Stimulated activated CD4-positive, alpha-beta T cell treated with anti-CD3 and anti-CD28 coated beads, Interleukin-15, amount 100 ng/mL, for 1 hour (primary cell): ENCODE measurements at regions not wholly inside any gene's neighbourhood (a gene's known extent, or its start where the extent isn't known, plus 50 kb on each side); places are given as distances from the start of the nearest gene placed in this dataset.
"Not testable (repeated sequence)": the region's sequence is repeated elsewhere in the genome, so short reads cannot be mapped to it uniquely, and the experiment has no call there.

Source experiments
- DNase-seq, 2 donors: peaks; one replicate each; pipeline ENCODE4 v3.0.0-alpha.2; 2020; ENCODE audit warnings: low read depth in 1 of 2, low spot score in 1 of 2

DNA sequence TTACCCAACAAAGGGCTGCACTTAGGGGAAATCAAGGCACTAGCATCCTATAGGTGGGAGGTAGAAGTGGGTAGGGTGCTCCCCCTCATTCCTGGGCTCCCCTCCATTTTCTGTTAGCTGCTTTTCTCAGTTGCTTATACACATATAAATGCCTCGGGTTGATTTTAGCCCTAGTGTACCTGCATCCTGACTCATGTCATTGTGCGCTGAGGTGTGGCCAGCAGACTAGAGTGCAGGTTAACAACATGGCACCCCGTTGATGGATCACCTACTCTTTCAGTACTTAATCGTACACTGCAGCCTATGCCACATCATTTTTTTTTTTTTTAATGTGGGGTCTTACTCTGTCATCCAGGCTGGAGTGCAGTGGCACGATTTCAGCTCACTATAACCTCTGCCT is 144.0 kb upstream of the ITGB1 start:
- no peak for DNase-seq

DNA sequence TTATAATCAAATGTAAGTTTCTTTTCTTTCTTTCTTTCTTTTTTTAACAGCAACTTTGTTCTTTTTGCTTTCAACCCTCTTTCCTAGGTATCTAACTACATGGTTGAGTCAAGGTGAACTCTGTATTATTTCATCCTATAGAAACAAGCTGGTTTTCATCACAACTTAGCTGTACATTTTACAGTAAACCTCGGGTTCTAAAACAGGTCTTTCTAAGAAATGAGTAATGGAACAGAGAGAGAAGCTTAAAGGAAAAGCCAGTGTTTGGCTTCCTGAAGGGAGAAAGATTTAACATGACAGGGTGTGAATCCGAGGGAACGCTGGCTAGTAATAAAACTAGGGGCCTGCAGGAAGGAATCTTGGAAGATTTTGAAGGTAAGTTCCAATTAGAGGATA is 143.4 kb upstream of the ITGB1 start:
- no peak for DNase-seq

DNA sequence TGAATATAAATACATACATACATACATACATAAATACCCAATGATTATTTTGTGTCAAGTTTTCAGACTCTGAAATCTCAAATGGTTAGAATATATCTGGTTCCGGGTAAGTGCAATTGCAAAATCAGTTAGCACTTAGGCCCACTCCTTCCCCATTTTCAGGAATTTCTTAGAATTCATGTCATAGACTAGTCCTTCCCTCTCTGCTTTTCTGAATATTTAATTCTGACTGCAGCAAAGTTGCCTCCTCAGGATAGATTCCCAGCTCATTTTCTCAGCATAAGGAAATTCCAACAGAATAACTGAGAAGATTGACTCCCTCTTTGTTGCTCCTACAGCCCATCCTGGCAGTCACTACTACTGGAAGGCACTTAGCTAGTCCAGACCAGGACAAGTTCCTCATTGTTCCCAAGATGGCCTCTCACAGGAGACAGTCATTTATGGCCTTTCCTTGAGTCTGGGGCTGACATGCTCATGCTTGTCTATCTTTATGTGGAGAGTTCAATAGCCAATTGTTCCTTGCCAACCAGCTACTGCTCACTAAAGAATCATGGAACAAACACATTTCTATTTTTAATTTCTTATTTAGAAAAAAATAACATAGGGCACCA is 142.9 kb upstream of the ITGB1 start:
- no peak for DNase-seq

DNA sequence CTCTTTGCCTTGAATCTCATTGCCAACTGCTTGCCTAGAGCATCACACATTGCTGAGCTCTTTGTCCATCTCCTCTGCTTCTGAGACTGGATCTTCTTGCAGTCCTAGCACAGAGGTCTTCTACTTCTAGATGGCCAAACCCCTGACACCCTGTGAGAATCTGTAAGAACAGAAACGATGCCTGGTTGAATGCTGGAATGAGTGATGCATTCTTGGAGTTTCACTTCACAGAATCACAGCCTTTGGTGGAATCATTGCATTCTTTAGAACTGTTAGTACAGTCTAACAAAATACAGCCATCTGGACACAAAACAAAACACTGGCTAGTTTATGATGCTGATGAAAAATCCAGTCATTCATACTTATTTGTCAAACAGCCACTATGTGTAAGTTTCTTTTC is 141.7 kb upstream of the ITGB1 start:
- no peak for DNase-seq

DNA sequence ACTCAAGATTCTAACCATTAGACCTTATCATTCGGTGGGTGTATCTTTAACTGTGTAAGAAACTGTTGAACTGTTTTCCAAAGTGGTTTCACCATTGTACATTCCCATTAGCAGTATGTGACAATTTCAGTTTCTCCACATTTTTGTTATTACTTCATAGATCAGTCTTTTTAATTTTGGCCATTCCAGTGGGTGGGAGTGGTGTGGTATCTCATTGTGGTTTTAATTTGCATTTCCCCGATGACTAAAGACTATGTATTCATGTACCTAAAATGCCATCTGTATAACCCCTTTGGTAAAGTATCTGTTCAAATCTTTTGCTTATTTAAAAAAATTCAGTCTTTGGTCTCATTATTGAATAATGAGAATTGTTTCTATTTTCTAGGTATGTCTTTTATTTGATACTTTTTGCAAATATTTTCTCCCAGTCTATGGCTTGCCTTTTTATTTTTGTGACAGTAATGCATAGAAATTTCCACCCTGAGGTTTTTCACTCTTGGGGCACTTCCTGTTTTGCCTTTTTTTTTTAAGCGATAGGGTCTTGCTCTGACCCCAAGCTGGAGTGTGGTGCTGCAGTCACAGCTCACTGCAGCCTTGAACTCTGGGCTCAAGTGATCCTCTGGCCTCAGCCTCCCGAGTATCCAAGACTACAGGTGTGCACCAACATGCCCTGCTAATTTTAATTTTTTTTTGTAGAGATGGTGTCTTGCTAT is 141.1 kb upstream of the ITGB1 start:
- no peak for DNase-seq

DNA sequence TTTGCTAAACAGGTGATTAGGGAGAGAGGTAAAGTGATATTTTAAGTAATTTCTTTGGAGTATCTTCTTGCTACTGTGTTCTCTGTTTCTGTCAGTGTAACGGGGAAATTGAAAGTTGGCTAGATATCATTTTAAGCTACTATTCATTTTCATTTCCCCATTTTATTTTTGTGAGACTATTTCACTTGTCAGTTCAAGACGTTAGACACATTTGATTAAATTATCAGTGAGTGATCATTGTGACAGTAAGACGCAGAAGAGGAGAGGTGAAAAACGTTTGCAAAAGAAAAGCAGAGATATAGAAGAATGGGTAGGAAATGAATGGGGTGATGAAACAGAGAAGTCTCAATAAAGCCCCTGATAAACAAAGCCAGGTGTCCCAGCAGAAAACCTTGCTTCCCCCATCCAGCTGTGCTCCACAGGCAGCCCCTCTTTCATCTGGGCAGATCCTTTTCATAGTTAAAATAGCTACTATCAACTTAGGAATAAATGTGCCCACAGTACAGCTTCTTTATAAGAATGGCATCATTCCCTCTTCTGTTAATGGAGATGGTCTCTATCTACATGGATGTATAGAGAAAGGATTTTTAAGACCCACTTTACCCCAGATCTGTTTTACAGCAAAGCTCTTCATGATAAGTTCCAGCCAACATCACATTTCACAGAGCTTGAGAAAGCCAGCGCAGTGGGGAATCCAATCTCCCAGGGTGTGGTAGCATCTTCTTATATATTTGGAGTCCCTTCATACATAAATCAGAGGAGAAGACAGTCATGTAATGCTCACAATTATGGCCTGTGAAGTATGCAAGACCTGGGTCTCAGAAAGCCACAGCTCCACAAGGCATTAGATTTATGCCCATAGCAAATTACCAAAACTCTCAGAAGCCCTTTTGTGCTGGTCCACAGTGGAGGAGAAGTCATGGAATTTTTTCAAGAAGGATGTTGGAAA is 138.1 kb upstream of the ITGB1 start:
- no peak for DNase-seq

DNA sequence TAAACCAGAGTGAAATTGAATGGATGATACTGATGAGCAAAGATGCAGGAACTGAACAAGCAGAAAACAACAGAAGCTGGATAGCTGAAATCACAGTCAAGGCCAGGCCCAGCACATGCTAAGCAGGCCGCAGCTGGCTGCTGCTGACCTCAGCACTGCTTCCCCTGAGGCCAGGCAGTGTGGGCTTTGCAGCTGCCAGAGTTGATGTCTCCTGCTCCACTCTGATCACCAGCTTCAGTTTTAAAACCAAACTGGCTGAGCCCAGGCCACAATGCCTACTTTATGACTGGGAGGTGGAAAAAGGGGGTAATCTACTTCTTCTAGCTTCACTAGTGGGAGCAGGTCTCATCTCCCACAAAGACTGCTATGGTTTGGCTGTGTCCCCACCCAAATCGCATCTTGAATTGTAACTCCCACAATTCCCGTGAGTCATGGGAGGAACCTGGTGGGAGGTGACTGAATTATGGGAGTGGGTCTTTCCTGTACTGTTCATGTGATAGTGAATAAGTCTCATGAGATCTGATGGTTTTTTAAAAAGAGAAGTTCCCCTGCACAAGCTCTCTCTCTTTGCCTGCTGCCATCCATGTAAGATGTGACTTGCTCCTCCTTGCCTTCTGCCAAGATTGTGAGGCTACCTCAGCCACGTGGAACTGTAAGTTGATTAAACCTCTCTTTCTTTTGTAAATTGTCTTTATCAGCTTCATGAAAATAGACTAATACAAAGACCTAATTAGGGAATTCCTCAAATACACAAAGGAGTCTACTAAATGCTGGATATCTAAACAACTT is 136.4 kb upstream of the ITGB1 start:
- no peak for DNase-seq

DNA sequence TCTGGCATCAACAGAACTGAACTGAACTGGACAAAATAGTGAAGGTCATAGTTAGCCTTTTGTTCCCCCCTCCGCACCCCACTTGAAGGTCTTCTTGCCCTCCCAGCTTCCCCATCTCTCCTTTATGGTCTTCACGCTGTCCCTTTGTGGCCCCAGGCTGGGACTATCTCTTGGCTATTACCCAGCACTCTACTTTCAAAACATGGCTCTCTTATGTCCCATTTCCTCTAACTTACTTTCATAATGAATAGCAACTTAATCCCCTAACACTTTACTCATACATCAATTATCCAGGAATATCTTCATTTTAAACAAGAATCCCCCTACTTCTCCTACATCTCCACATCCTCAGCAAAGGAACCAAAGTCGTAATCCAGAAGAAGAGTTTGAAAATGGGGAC is 135.3 kb upstream of the ITGB1 start:
- no peak for DNase-seq

DNA sequence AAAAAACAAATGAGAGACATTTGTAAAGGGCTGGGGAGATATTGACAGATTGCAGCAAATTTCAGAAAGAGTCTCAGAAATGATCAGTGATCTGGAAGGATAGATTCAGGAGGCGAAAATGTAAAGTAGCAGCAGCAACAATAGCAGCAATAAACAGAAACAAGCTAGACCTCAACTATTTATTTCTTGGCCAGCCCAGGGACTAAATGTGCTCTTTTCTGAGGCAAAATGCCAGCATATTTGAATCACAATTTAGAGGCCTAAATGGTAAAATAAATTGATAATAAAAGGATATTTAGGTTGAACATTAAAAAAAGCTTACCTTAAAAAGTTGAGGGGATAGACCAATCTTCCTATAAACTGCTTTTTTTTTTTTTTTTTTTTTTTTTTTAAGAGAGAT is 134.6 kb upstream of the ITGB1 start:
- no peak for DNase-seq

DNA sequence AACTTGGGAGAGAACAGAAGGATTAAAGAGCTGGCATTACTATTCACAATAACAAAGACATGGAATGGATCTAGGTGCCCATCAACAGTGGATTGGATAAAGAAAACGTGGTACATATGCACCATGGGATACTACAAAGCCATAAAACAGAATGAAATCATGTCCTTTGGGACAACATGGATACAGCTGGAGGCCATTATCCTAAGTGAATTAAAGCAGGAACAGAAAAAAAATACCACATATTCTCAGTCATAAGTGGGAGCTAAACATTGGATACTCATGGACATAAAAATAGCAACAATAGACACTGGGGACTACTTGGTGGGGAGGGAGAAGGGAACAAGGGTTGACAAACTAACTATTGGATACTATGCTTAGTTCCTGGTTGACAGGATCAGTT is 133.2 kb upstream of the ITGB1 start:
- no peak for DNase-seq

DNA sequence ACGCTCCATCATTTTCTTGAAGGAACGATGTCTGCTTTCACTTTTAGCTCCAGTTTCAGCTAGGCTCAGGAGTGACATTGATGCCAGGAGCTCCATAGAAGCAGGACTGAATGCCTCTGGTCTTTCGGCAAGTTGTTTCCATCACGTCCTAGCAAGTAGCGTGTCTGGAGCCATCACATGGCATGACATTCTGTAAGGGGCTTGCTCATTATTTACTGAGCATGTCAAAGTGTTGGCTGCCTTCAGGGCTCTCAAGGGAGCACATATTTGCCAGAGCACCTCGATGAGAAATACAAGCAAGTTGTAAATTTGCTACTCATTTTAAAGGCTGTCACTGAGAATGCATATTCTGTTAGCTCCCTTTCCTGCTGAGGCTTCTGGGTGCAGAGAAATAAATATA is 131.0 kb upstream of the ITGB1 start:
- DNase-seq, result no peak

DNA sequence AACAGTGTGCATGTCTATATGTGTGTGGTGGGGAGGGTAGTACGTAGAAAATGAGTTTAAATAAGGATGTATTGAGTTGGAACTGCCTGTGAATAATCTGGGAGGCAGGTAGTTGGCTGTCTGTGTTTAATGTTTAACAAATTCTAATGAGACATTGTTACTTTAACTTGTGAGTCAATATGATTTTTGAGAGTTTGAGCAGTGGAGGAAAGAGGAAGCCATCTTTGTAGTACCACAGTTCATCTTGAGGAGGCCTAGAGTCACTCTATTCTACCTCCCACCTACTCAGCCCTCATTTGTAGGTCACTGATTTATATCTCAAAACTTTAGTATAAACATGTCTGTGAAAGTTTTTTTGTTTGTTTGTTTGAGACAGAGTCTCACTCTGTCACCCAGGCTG is 129.9 kb upstream of the ITGB1 start:
- no peak for DNase-seq

DNA sequence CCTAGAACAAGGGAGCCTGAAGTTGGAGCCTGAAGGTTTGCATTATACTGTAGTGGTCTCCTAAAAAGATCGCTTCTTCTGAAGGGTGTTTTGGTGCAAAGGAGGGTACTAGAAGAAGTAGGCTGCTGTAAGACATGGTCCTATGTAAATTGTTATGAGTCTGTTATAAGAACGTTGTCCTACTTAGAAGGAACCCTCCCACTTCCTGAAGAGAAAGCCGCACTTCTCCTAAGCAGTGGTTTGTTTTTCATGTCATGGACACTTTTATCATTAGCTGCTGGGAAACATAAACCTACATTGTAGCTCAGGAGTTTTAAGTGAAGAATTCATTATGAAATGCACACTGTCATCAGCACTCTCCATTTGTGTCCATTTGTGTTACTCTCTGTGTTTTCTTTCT is 129.1 kb upstream of the ITGB1 start:
- DNase-seq, result no peak

DNA sequence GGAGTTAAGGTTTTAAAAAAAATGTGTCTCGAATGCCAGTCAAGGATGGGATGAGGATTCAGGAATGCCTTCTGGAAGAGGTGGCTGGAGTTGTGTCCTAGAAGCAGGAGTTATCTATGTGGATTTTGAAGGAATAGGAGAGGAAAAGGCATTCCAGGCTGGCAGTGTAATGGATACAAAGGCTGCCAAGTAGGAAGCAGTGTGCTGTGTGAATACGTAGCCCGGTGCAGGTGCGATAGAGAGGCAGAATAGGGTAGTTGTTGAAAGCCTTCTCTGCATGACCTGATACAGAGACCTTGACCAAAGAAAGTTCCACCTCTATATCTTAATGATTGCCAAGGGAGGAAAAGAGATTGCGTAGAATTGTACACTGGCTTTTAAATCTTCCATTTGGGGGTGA is 128.1 kb upstream of the ITGB1 start:
- DNase-seq, result no peak

DNA sequence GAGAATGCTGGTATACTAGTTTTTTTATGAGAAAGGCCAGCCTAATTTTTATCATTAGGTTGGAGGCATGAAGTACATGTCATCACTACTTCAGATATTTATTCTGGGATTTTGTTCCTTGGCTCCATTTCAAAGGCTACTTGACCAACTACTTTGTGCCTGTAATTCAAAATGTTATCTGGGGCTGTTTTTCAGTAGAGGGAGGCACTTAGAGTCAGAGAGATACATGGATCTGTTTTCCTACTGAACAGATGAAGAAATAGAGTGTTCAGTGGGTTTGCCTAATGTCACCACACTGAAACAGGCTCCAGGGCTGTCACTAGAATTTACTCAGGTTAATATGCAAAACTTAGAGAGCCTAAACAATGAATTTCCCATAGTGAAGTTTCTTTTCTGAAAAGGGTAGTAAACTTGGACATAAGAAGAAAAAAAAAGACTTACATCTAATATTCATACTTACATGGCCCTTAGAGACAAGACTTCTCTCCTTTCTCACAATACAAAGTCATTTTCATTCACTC is 127.3 kb upstream of the ITGB1 start:
- DNase-seq, result no peak

DNA sequence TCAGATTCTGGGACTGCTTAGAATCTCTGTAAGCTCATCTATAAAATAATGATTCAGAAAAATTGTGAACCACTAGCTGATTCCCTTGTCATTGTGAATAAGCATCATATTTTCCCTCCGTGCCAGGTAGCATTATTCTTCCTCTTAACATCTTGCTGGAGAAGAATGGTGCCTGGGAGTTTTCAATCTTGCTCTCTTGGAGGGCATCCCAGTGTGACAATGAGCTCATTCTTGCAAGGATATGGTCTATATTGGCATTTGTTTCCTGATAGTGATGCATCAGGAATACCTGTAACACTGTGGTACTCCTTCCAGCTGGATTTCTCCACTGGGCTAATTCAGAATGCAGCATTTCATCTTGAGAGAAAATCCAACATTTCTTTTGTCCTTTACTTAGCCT is 126.4 kb upstream of the ITGB1 start:
- DNase-seq, result no peak

DNA sequence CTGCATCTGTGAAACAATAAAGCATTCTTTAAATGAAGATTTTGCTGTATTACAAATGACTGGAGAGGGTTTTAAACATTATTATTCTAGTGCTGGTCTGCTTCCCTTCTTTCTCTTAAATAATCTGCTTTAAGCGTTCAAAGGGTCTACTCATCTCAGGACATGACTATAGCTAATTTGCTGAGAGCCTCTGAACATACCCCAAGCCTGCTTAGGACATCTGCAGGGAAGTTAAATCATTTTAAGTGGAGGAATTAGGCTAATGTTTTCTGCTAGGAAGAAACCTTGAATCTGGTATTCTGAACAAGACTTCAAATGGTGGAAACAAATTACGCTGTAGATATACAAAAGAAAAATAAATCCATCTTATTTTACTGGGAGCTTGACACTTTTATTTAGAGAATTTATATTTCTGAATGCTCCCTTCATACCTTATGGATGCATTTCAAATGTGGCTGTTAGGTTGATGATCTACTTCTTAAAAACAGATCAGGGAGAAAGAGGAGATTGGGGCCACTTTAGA is 124.4 kb upstream of the ITGB1 start:
- DNase-seq, result no peak

DNA sequence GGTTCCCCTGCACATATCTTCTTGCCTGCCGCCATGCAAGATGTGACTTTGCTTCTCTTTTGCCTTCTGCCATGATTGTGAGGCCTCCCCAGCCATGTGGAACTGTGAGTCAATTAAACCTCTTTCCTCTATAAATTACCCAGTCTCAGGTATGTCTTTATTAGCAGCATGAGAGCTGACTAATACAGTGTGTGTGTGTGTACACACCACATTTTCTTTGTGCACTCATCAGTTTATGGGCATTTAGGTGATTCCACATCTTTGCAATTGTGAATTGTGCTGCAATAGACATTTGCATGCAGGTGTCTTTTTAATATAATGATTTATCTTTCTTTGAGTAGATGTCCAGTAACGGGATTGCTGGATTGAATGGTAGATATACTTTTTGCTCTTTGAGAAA is 122.4 kb upstream of the ITGB1 start:
- DNase-seq, result not testable (repeated sequence)

DNA sequence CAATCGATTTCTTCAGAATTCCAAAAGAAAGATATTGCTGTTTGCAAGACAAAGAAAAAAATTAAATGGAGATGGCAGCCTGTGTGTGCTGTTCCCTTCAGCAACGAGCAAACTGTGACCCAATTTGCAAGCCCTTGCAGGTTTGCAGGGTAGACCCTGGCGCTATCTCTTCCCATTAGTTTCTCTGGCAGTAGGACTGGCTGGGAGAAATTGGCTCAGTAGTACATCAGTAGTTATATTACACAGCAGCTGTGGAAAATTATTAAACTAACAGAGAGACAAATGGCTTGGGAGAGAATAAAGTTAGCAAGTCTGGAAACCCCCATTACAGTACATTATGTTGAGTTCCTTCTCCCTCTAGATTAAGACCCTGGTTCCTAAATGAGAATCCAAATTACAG is 116.4 kb upstream of the ITGB1 start:
- no peak for DNase-seq

DNA sequence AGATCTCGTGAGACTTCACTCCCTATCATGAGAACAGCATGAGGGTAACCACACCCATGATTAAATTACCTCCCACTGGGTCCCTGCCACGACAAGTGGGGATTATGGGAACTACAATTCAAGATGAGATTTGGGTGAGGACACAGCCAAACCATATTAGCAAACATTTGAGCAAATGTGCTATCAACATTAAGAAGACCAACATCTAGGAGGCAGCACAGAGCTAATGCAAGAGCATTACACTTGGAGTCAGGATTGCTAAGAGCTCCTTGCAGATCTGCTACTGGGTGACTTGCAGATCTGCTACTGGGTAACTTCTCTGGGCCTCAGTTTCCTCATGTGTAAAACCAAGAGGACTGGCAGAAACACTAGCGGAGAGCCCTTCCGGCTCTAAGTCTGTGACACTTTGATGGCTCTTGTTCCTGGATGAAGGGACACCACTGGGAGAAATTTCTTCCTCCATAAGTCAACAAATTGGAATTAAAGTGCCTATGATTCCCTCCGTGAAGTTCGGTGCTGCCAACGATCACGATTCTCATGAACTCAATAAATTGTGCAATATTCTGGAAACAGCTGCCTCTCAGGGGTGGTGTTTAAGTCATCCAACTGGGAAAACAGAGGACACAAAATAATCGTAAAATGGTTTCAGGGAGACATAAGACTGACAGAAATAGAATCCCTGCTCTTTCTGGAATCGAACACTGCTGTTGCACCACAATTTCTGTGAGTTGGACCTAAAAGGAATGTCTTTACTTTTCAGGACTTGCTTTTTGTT is 115.8 kb upstream of the ITGB1 start:
- no peak for DNase-seq
